HCT116 (cell line): ENCODE measurements at regions not wholly inside any gene's neighbourhood (a gene's known extent, or its start where the extent isn't known, plus 50 kb on each side); places are given as distances from the start of the nearest gene placed in this dataset.

ENCODE experiments used
- ATAC-seq: fragments of 200-7000 bp; cut with Tn5 transposase; 2 replicates; pipeline ENCODE4 v1.9.1; 2020; ENCODE audit warnings: mild to moderate bottlenecking, moderate library complexity
- BruUV-seq: library from RNA; stranded (reverse); fragments of 400-500 nt; replicated peaks from 2 replicates; lab custom pipeline; 2021; lab: Mats Ljungman, UMichigan
- CTCF ChIA-PET: fragments of 300-600 bp; sonication (Branson Sonifier 250); formaldehyde crosslinking; loops from one replicate; lab custom pipeline; 2021; ENCODE audit warnings: antibody characterized with exemption; lab: Charles Lee
- POLR2A ChIA-PET: fragments of 300-600, 350-600 bp; sonication (Branson Sonifier 250); formaldehyde crosslinking; loops from one replicate; lab custom pipeline; 2021; ENCODE audit warnings: antibody characterized with exemption; lab: Charles Lee
- RAD21 ChIA-PET, 2 experiments: fragments of 300-600 bp; sonication (Branson Sonifier 250); formaldehyde crosslinking; loops; one replicate each; lab custom pipeline; 2023; ENCODE audit warnings: low total read pairs in 2 of 2; ENCODE audit not compliant: uncharacterized antibody in 2 of 2, unreplicated experiment in 2 of 2, low non-redundant PET in 1 of 2; lab: Charles Lee
- DNase-seq: peaks from one replicate; pipeline ENCODE4 v3.0.0-alpha.2; 2010; ENCODE audit warnings: low read depth, low spot score
- H2AFZ ChIP-seq: fragments of 200-600 bp; shearing (Covaris generic), sonication (generic); 2 replicates; pipeline ENCODE4 v1.6.1; 2017; ENCODE audit warnings: low read depth, mixed run types, mixed read lengths, antibody characterized with exemption, low read length; ENCODE audit not compliant: poor library complexity, severe bottlenecking
- H3K27ac ChIP-seq: 2 replicates; pipeline ENCODE4 v1.5.1; 2012; ENCODE audit warnings: low read depth, low read length
- H3K27me3 ChIP-seq: fragments of 200-600 bp; sonication (generic); 2 replicates; pipeline ENCODE4 v1.6.1; 2016; ENCODE audit warnings: mixed run types, low read length, mixed read lengths; ENCODE audit not compliant: insufficient read depth
- H3K36me3 ChIP-seq, 2 experiments: fragments of 200-500 bp in 1 of 2; fragments of 200-600 bp in 1 of 2; sonication (Bioruptor generic) in 1 of 2; sonication (generic) in 1 of 2; 2 replicates each; pipeline versions ENCODE4 v1.5.1 to v1.6.1; 2014 to 2016; ENCODE audit warnings: low read length in 2 of 2, inconsistent platforms in 1 of 2, mixed read lengths in 1 of 2, mixed run types in 1 of 2; ENCODE audit not compliant: insufficient read depth in 2 of 2, control insufficient read depth in 1 of 2
- H3K4me1 ChIP-seq, 2 experiments: fragments of 200-600 bp in 1 of 2; sonication (generic) in 1 of 2; 2 replicates each; pipeline versions ENCODE4 v1.5.1 to v1.6.1; 2012 to 2017; ENCODE audit warnings: low read length in 2 of 2, inconsistent platforms in 1 of 2, mild to moderate bottlenecking in 1 of 2, mixed read lengths in 1 of 2, mixed run types in 1 of 2, moderate library complexity in 1 of 2; ENCODE audit not compliant: insufficient read depth in 2 of 2, control insufficient read depth in 1 of 2
- H3K4me2 ChIP-seq: fragments of 200-600 bp; sonication (generic); 2 replicates; pipeline ENCODE4 v1.6.1; 2017; ENCODE audit warnings: mixed run types, low read length, mixed read lengths
- H3K4me3 ChIP-seq, 2 experiments: fragments of 200-600 bp in 1 of 2; sonication (generic) in 1 of 2; replicated peaks in 1 of 2; 2 replicates each; pipeline ENCODE4 v1.5.1; 2011 to 2016; ENCODE audit warnings: low read length in 2 of 2, control low read depth in 1 of 2, low read depth in 1 of 2, mild to moderate bottlenecking in 1 of 2, mixed read lengths in 1 of 2, mixed run types in 1 of 2
- H3K79me2 ChIP-seq: fragments of 200-600 bp; sonication (generic); 2 replicates; pipeline ENCODE4 v1.6.1; 2017; ENCODE audit warnings: mild to moderate bottlenecking, mixed run types, low read length, moderate library complexity, mixed read lengths; ENCODE audit not compliant: insufficient read depth
- H3K9ac ChIP-seq: fragments of 200-600 bp; sonication (generic); 2 replicates; pipeline ENCODE4 v1.6.1; 2016; ENCODE audit warnings: low read length, mixed read lengths
- H3K9me2 ChIP-seq: fragments of 200-600 bp; sonication (generic), shearing (Covaris generic); 2 replicates; pipeline ENCODE4 v1.6.1; 2017; ENCODE audit warnings: mixed run types, mild to moderate bottlenecking, moderate library complexity; ENCODE audit not compliant: insufficient read depth
- H3K9me3 ChIP-seq, 2 experiments: fragments of 200-500 bp in 1 of 2; fragments of 200-600 bp in 1 of 2; sonication (Bioruptor generic) in 1 of 2; sonication (generic) in 1 of 2; 2 replicates each; pipeline ENCODE4 v1.6.1; 2014 to 2017; ENCODE audit warnings: low read length in 2 of 2, mixed read lengths in 2 of 2, inconsistent platforms in 1 of 2, low read depth in 1 of 2, mild to moderate bottlenecking in 1 of 2, mixed run types in 1 of 2, moderate library complexity in 1 of 2; ENCODE audit not compliant: control insufficient read depth in 1 of 2, insufficient read depth in 1 of 2
- H4K20me1 ChIP-seq: fragments of 200-600 bp; sonication (generic), shearing (Covaris generic); 2 replicates; pipeline ENCODE4 v1.6.1; 2017; ENCODE audit warnings: mixed run types, mild to moderate bottlenecking, moderate library complexity; ENCODE audit not compliant: insufficient read depth
- CBX3 ChIP-seq: IDR thresholded peaks from 2 replicates; pipeline ENCODE4 v1.6.1; 2012; ENCODE audit warnings: low read depth
- CEBPB ChIP-seq: IDR thresholded peaks from 2 replicates; pipeline ENCODE4 v1.6.1; 2012; ENCODE audit warnings: low read depth
- FOSL1 ChIP-seq: IDR thresholded peaks from 2 replicates; pipeline ENCODE4 v1.6.1; 2012; ENCODE audit warnings: low read depth
- POLR2A ChIP-seq: IDR thresholded peaks from 2 replicates; pipeline ENCODE4 v1.7.0; 2011; ENCODE audit warnings: borderline replicate concordance; ENCODE audit not compliant: insufficient read depth, insufficient read length; ENCODE audit errors: extremely low read depth
- TCF7L2 ChIP-seq: IDR thresholded peaks from 2 replicates; pipeline ENCODE4 v1.7.0; 2011; ENCODE audit warnings: borderline replicate concordance, inconsistent platforms; ENCODE audit not compliant: insufficient read depth, insufficient read length; ENCODE audit errors: extremely low read depth
- ZFX ChIP-seq: fragments of 450-650 bp; IDR thresholded peaks from 2 replicates; pipeline ENCODE4 v1.6.1; 2017
- intact Hi-C: fragments of 100-400 bp; cut with micrococcal nuclease; formaldehyde crosslinking; loops from 2 replicates; pipeline ENCODE4 v1.10.0; 2022
- TF ChIP-seq, protein P1 (sequence below), 3 experiments: fragments of 200-600 bp in 1 of 3; sonication (generic) in 1 of 3; IDR thresholded peaks in 2 of 3; conservative IDR thresholded peaks in 1 of 3; 2 replicates each; pipeline ENCODE4 v1.5.1; 2012 to 2017; ENCODE audit warnings: low read depth in 2 of 3, low read length in 2 of 3, antibody characterized with exemption in 1 of 3, borderline replicate concordance in 1 of 3, control low read depth in 1 of 3, mild to moderate bottlenecking in 1 of 3, mixed read lengths in 1 of 3, mixed run types in 1 of 3, moderate library complexity in 1 of 3; ENCODE audit not compliant: insufficient read depth in 1 of 3

- ChIA-PET RAD21 (no interaction called here), POLR2A (no interaction called here), CTCF (no interaction called here)
- no peaks in the 10 kb centered on the region for H3K36me3 ChIP-seq
- TF ChIP-seq CEBPB (peak; percentile 47; the same call in 1 of the 2 replicates), ZFX (no peak)
- H3K9me2 ChIP-seq: no peaks in the 10 kb centered on the region
- intact Hi-C loops: no loop called here
- H3K27me3 ChIP-seq: no peaks in the 10 kb centered on the region
- no TSS peak for BruUV-seq
- DNase-seq (no peak), ATAC-seq (no peak)
- no peaks in the 10 kb centered on the region for H3K4me1 ChIP-seq
- H2AFZ ChIP-seq: no peak overlapping the region
- no peak overlapping the region for H3K27ac ChIP-seq
- H3K4me2 ChIP-seq: no peak overlapping the region
- H3K9ac ChIP-seq: no peak overlapping the region
- H3K9me3 ChIP-seq: no peaks in the 10 kb centered on the region
- H4K20me1 ChIP-seq: no peaks in the 10 kb centered on the region
- H3K79me2 ChIP-seq: no peaks in the 10 kb centered on the region
- H3K4me3 ChIP-seq: no peak overlapping the region
These were observed 75.8 kb upstream of the DPH5 start for GRCh38 chr1:101101360-101101759.

GRCh38 chr1:101100674-101101073 is 75.1 kb upstream of the DPH5 start:
- ATAC-seq (no peak), DNase-seq (no peak)
- Histone ChIP-seq H3K4me2 (no peak overlapping the region), H3K4me1 (no peaks in the 10 kb centered on the region), H4K20me1 (no peaks in the 10 kb centered on the region), H3K36me3 (no peaks in the 10 kb centered on the region), H3K79me2 (no peaks in the 10 kb centered on the region), H3K9me2 (no peaks in the 10 kb centered on the region), H2AFZ (no peak overlapping the region), H3K27ac (no peak overlapping the region), H3K4me3 (no peak overlapping the region), H3K9me3 (no peaks in the 10 kb centered on the region), H3K27me3 (no peaks in the 10 kb centered on the region), H3K9ac (no peak overlapping the region)
- ChIA-PET RAD21 (no interaction called here), POLR2A (no interaction called here), CTCF (no interaction called here)
- BruUV-seq: no TSS peak
- TF ChIP-seq CBX3: no peak
- no peak for TF ChIP-seq ZFX
- no peak for TF ChIP-seq POLR2A
- TF ChIP-seq FOSL1: no peak
- TF ChIP-seq TCF7L2: no peak
- TF ChIP-seq, protein P1, sequence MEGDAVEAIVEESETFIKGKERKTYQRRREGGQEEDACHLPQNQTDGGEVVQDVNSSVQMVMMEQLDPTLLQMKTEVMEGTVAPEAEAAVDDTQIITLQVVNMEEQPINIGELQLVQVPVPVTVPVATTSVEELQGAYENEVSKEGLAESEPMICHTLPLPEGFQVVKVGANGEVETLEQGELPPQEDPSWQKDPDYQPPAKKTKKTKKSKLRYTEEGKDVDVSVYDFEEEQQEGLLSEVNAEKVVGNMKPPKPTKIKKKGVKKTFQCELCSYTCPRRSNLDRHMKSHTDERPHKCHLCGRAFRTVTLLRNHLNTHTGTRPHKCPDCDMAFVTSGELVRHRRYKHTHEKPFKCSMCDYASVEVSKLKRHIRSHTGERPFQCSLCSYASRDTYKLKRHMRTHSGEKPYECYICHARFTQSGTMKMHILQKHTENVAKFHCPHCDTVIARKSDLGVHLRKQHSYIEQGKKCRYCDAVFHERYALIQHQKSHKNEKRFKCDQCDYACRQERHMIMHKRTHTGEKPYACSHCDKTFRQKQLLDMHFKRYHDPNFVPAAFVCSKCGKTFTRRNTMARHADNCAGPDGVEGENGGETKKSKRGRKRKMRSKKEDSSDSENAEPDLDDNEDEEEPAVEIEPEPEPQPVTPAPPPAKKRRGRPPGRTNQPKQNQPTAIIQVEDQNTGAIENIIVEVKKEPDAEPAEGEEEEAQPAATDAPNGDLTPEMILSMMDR (IDR thresholded peaks at IDR 0.05 in 2 of 3, conservative IDR thresholded peaks at IDR 0.05 in 1 of 3; ENCODE audit: borderline replicate concordance in 1 of 3, insufficient read depth in 1 of 3, low read depth in 2 of 3, low read length in 2 of 3): no peak
- intact Hi-C loops: no loop called here
